Ascending aorta (tissue), 2 donors: ENCODE measurements at regions not wholly inside any gene's neighbourhood (a gene's known extent, or its start where the extent isn't known, plus 50 kb on each side); places are given as distances from the start of the nearest gene placed in this dataset.

Experiments
- DNase-seq, 2 donors: peaks; one replicate each; pipeline ENCODE4 v3.0.0-alpha.2; 2019; ENCODE audit warnings: low spot score in 2 of 2
- H3K27ac ChIP-seq, 2 donors: fragments of 200-600 bp; sonication (generic); one replicate each; pipeline ENCODE4 v1.5.1; 2016 to 2017; ENCODE audit warnings: mild to moderate bottlenecking in 1 of 2
- H3K27me3 ChIP-seq: fragments of 200-600 bp; sonication (generic); one replicate; pipeline ENCODE4 v1.5.1; 2017
- H3K36me3 ChIP-seq, 2 donors: fragments of 200-600 bp; sonication (generic); one replicate each; pipeline ENCODE4 v1.5.1; 2016
- H3K4me1 ChIP-seq, 2 donors: fragments of 200-600 bp; sonication (generic); one replicate each; pipeline ENCODE4 v1.5.1; 2016 to 2017; ENCODE audit warnings: mild to moderate bottlenecking in 1 of 2
- H3K4me3 ChIP-seq, 2 donors: fragments of 200-600 bp; sonication (generic); one replicate each; pipeline ENCODE4 v1.5.1; 2016 to 2017; ENCODE audit warnings: mild to moderate bottlenecking in 1 of 2
- H3K9me3 ChIP-seq, 2 donors: fragments of 200-600 bp; sonication (generic); one replicate each; pipeline ENCODE4 v1.5.1; 2016
- intact Hi-C: fragments of 100-400 bp; cut with DNase I; formaldehyde crosslinking; loops from one replicate; pipeline ENCODE4 v1.15.1; 2023
- TF ChIP-seq, protein P1 (sequence below), 3 experiments: fragments of 200-600 bp in 2 of 3; fragments of 450-650 bp in 1 of 3; sonication (generic) in 2 of 3; IDR thresholded peaks; one replicate each; pipeline ENCODE4 v1.5.1; 2016 to 2019; ENCODE audit warnings: antibody characterized with exemption in 3 of 3, mild to moderate bottlenecking in 1 of 3, moderate library complexity in 1 of 3

DNA sequence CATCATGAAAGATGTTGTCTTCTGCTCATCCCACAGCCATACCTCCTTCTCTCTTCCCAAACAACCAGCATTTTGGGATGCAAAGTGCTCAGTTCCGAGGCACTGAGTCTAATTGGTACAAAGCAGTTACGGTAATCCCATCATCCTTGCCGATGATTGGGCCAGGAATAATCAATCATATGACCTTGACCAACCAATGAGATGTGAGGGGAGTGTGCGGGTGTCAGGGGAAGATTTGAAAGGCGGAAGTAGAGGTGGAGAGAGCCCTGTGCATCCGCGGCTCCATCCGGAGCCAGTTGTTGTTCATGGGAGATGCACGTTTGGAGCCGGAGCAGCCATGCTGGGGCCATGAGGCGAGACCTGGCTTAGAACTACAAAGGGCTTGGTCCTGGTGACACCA lies 67.3 kb downstream of the SYNE3 start:
- Histone ChIP-seq H3K36me3 (peaks cover 47 to 81% of the 10 kb centered on the region in 2 donors), H3K4me3 (no peak overlapping the region), H3K9me3 (no peaks in the 10 kb centered on the region), H3K27ac (no peak overlapping the region), H3K4me1 (no peaks in the 10 kb centered on the region), H3K27me3 (no peaks in the 10 kb centered on the region)
- TF ChIP-seq, protein P1, sequence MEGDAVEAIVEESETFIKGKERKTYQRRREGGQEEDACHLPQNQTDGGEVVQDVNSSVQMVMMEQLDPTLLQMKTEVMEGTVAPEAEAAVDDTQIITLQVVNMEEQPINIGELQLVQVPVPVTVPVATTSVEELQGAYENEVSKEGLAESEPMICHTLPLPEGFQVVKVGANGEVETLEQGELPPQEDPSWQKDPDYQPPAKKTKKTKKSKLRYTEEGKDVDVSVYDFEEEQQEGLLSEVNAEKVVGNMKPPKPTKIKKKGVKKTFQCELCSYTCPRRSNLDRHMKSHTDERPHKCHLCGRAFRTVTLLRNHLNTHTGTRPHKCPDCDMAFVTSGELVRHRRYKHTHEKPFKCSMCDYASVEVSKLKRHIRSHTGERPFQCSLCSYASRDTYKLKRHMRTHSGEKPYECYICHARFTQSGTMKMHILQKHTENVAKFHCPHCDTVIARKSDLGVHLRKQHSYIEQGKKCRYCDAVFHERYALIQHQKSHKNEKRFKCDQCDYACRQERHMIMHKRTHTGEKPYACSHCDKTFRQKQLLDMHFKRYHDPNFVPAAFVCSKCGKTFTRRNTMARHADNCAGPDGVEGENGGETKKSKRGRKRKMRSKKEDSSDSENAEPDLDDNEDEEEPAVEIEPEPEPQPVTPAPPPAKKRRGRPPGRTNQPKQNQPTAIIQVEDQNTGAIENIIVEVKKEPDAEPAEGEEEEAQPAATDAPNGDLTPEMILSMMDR (IDR thresholded peaks at IDR 0.05), result no peak
- no peak for DNase-seq
- intact Hi-C loops, result loop anchor here (10.0 kb wide), 1 partner anchor 546 kb away; no protein-coding TSS in a partner anchor

DNA sequence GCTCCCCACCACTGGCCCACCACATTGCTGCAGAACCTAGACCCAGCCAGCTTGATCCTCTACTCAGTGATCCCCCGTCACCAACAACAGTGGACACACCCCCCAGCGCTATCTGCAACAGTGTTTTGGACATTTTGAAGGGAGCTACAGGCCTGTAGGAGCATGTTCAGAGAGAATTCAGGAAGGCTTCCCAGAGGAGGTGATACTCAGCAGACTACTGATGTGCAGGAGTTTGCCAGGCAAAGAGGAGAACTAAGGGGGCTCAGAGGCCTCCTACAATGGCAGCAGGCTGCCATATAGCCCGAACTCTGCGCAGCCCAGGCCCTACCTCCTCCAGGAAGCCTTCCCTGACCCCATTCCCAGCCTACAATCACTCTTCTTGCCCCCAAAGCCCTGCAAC lies 70.0 kb downstream of the SYNE3 start:
- Histone ChIP-seq H3K27ac (no peak overlapping the region), H3K4me1 (no peaks in the 10 kb centered on the region), H3K36me3 (peaks cover 35 to 69% of the 10 kb centered on the region in 2 donors), H3K27me3 (no peaks in the 10 kb centered on the region), H3K4me3 (no peak overlapping the region), H3K9me3 (no peaks in the 10 kb centered on the region)
- no peak for DNase-seq
- TF ChIP-seq, protein P1 (IDR thresholded peaks at IDR 0.05), result no peak
- intact Hi-C loops, result loop anchor here (10.0 kb wide), 1 partner anchor 548 kb away; no protein-coding TSS in a partner anchor

DNA sequence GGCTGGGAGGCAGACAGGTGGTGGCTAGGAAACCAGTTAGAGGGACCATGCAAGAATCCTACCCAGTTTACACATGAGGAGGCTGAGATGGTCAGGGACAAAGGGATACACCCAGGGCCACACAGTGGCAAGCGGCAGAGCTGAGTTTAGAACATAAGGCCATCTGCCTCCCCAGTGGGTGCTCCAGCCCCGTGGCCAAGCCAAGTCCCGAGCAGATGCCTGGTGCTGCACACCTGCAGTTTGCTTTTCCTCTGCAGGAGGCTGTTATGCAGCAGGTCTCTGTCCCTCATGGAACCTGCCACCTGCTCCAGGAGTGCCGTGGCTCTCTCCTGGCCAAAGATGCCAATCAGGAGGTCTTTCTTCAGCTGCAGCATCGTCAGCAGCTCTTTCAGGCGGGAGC lies 70.8 kb downstream of the SYNE3 start:
- intact Hi-C loops, result loop anchor here (10.0 kb wide), 1 partner anchor 549 kb away; no protein-coding TSS in a partner anchor
- Histone ChIP-seq H3K4me3 (no peak overlapping the region), H3K36me3 (peaks cover 32 to 67% of the 10 kb centered on the region in 2 donors), H3K9me3 (no peaks in the 10 kb centered on the region), H3K27me3 (no peaks in the 10 kb centered on the region), H3K27ac (no peak overlapping the region), H3K4me1 (no peaks in the 10 kb centered on the region)
- TF ChIP-seq, protein P1 (IDR thresholded peaks at IDR 0.05), result no peak
- DNase-seq, result no peak

DNA sequence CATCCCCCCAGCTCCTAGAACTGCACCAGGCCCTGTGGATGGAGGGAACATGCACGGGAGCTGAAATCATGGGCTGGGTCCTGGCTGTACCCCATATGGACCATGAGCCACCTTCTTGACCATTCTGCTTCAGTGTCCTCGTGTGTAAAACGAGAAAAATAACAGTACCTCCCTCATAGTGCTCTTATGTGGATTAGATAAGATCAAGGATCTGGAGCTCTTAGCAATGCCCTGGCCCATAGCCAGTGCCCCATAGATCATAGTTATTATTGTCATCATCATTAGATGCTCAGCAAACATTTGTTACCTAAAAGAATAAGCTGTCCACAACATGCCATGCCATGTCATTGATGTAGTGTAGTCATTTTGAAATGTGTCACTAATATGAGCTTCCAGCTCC lies 71.3 kb downstream of the SYNE3 start:
- H3K4me3 ChIP-seq, result no peak overlapping the region
- peaks cover 29 to 62% of the 10 kb centered on the region in 2 donors for H3K36me3 ChIP-seq
- TF ChIP-seq, protein P1 (IDR thresholded peaks at IDR 0.05), result no peak
- no peaks in the 10 kb centered on the region for H3K4me1 ChIP-seq
- H3K27ac ChIP-seq, result no peak overlapping the region
- no peaks in the 10 kb centered on the region for H3K9me3 ChIP-seq
- no peaks in the 10 kb centered on the region for H3K27me3 ChIP-seq
- intact Hi-C loops, result loop anchor here (10.0 kb wide), 1 partner anchor 550 kb away; no protein-coding TSS in a partner anchor
- no peak for DNase-seq

DNA sequence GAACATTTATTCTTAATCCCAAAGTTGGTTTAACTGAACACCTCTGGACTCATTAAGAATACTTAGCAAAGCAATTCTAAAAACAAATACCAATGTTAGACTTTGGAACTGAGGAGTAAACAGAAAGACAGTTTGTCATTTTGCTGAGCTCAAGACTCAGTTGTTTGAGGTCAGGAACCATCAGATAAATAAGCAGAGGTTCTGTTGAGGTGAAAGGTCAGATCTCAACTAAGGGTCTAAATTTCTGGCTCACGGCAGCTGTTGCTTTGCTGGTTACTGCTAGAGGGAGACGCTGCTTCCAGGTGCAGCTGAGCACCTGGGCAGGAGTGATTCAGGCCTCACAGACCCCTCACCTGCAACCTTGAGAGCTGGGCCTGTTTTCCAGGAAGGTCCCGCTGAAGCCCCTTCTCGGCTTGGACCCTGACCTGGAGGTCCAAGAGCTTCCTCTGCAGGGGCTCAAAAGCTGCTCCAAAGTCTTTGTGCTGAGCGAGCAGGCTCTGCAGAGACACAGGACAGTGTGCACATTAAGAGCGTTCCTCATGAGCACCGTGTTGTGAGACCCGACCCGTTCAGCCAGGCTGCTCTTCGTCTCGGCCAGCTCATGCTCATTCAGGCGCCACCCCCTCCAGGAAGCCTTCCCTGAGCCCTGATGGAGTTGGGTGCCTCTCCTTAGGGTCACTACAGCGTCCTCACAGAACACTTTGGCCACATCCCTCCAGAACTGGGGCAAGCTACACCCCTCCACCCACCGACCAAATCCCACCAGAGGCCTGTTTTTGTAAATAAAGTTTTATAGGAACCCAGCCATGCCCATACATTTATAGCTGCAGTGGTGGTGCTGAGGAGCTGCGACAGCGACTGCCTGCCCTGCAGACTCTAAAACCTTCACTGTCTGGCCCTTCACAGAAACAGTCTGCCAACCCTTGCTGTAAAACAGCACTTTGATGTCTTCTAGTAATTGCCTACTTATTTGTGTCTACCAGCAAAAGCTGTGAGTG lies 72.0 kb downstream of the SYNE3 start:
- Histone ChIP-seq H3K36me3 (peaks cover 28 to 61% of the 10 kb centered on the region in 2 donors), H3K27ac (no peak overlapping the region), H3K27me3 (no peaks in the 10 kb centered on the region), H3K4me3 (no peak overlapping the region), H3K9me3 (no peaks in the 10 kb centered on the region), H3K4me1 (no peaks in the 10 kb centered on the region)
- TF ChIP-seq, protein P1 (IDR thresholded peaks at IDR 0.05), result no peak
- DNase-seq, result no peak
- intact Hi-C loops, result loop anchor here (10.0 kb wide), 1 partner anchor 550 kb away; no protein-coding TSS in a partner anchor
